H1 (cell line): ENCODE measurements at regions not wholly inside any gene's neighbourhood (a gene's known extent, or its start where the extent isn't known, plus 50 kb on each side); places are given as distances from the start of the nearest gene placed in this dataset.

Experiments
- CTCF ChIA-PET: fragments of 300-600 bp; sonication (Branson Sonifier 250); formaldehyde crosslinking; loops from one replicate; lab custom pipeline; 2021; ENCODE audit not compliant: partially characterized antibody; lab: Charles Lee
- POLR2A ChIA-PET: fragments of 300-600 bp; sonication (Branson Sonifier 250); formaldehyde crosslinking; loops from one replicate; lab custom pipeline; 2021; ENCODE audit warnings: inconsistent platforms; ENCODE audit not compliant: partially characterized antibody; lab: Charles Lee
- DNase-seq, 2 experiments: peaks; one replicate each; pipeline versions ENCODE4 v3.0.0 to v3.0.0-alpha.2; 2010 to 2022; ENCODE audit warnings: low spot score in 2 of 2, low read depth in 1 of 2, mixed read lengths in 1 of 2
- FAIRE-seq: peaks from 2 replicates; lab custom pipeline; 2011; peaks lifted over from hg19 to GRCh38; lab: Jason Lieb, UNC
- H2AFZ ChIP-seq: 2 replicates; pipeline ENCODE4 v1.8.1; 2012; ENCODE audit warnings: low read length, inconsistent platforms
- H2AK5ac ChIP-seq: 2 replicates; pipeline ENCODE4 v1.6.1; 2013; ENCODE audit warnings: low read depth, low read length
- H2BK120ac ChIP-seq: replicated peaks from 2 replicates; pipeline ENCODE3; 2013; ENCODE audit warnings: low read depth, low read length, inconsistent platforms
- H2BK12ac ChIP-seq: 2 replicates; pipeline ENCODE4 v1.6.1; 2013; ENCODE audit warnings: low read depth, low read length
- H2BK15ac ChIP-seq: 2 replicates; pipeline ENCODE4 v1.6.1; 2013; ENCODE audit warnings: low read length
- H2BK20ac ChIP-seq: 2 replicates; pipeline ENCODE4 v1.6.1; 2013; ENCODE audit warnings: low read length
- H2BK5ac ChIP-seq: 2 replicates; pipeline ENCODE4 v1.6.1; 2013; ENCODE audit warnings: low read depth, low read length
- H3K14ac ChIP-seq: 2 replicates; pipeline ENCODE4 v1.6.1; 2013; ENCODE audit warnings: inconsistent platforms; ENCODE audit not compliant: insufficient read length
- H3K18ac ChIP-seq: 2 replicates; pipeline ENCODE4 v1.6.1; 2013; ENCODE audit warnings: low read length; ENCODE audit errors: extremely low read depth
- H3K23ac ChIP-seq: 2 replicates; pipeline ENCODE4 v1.6.1; 2013; ENCODE audit warnings: inconsistent platforms; ENCODE audit not compliant: insufficient read length
- H3K23me2 ChIP-seq: 2 replicates; pipeline ENCODE4 v1.6.1; 2013; ENCODE audit warnings: low read depth, low read length
- H3K27ac ChIP-seq: 2 replicates; pipeline ENCODE4 v1.6.1; 2011; ENCODE audit warnings: low read depth, low read length, inconsistent platforms
- H3K27me3 ChIP-seq, 4 experiments: replicated peaks in 1 of 4; 1 replicate in 1 of 4; 2 replicates in 3 of 4; pipeline versions ENCODE4 v1.6.1 to v1.8.1; 2011 to 2013; ENCODE audit warnings: low read length in 3 of 4, mild to moderate bottlenecking in 3 of 4, inconsistent platforms in 2 of 4, mixed read lengths in 2 of 4, moderate library complexity in 1 of 4; ENCODE audit not compliant: control insufficient read depth in 3 of 4, insufficient read depth in 3 of 4; ENCODE audit errors: extremely low read depth in 1 of 4
- H3K36me3 ChIP-seq, 4 experiments: 2 replicates each; pipeline versions ENCODE4 v1.6.1 to v1.8.1; 2011 to 2013; ENCODE audit warnings: mild to moderate bottlenecking in 4 of 4, low read length in 3 of 4, moderate library complexity in 2 of 4, control low read depth in 1 of 4, inconsistent platforms in 1 of 4; ENCODE audit not compliant: insufficient read depth in 4 of 4, control insufficient read depth in 2 of 4
- H3K4ac ChIP-seq: replicated peaks from 2 replicates; pipeline ENCODE3; 2013; ENCODE audit warnings: low read length, low read depth, mixed read lengths, inconsistent platforms; ENCODE audit not compliant: insufficient read length
- H3K4me1 ChIP-seq, 4 experiments: replicated peaks in 1 of 4; 1 replicate in 1 of 4; 2 replicates in 3 of 4; pipeline versions ENCODE4 v1.6.1 to v1.8.1; 2011 to 2013; ENCODE audit warnings: low read length in 3 of 4, inconsistent platforms in 2 of 4, mixed read lengths in 1 of 4; ENCODE audit not compliant: insufficient read depth in 4 of 4, control insufficient read depth in 3 of 4
- H3K4me2 ChIP-seq, 2 experiments: 2 replicates each; pipeline versions ENCODE4 v1.6.1 to v1.8.1; 2011 to 2013; ENCODE audit warnings: low read depth in 2 of 2, low read length in 2 of 2, control low read depth in 1 of 2, inconsistent platforms in 1 of 2, mild to moderate bottlenecking in 1 of 2; ENCODE audit not compliant: insufficient read depth in 1 of 2
- H3K4me3 ChIP-seq, 4 experiments: fragments of 200-600, 300-600 bp in 1 of 4; sonication (generic), shearing (Covaris generic), sonication (Bioruptor Twin) in 1 of 4; 2 replicates each; pipeline versions ENCODE4 v1.5.1 to v1.8.1; 2011 to 2016; ENCODE audit warnings: low read length in 4 of 4, low read depth in 3 of 4, control low read depth in 2 of 4, inconsistent platforms in 2 of 4, mild to moderate bottlenecking in 2 of 4, mixed read lengths in 1 of 4, moderate library complexity in 1 of 4; ENCODE audit not compliant: insufficient read depth in 2 of 4; ENCODE audit errors: extremely low read depth in 1 of 4
- H3K56ac ChIP-seq: replicated peaks from 2 replicates; pipeline ENCODE3; 2013; ENCODE audit warnings: low read depth, mild to moderate bottlenecking, mixed read lengths, low read length, inconsistent platforms; ENCODE audit not compliant: insufficient read length
- H3K79me1 ChIP-seq: 2 replicates; pipeline ENCODE4 v1.6.1; 2013; ENCODE audit warnings: low read depth, low read length, control low read depth
- H3K79me2 ChIP-seq, 2 experiments: 2 replicates each; pipeline versions ENCODE4 v1.6.1 to v1.8.1; 2012 to 2013; ENCODE audit warnings: low read length in 2 of 2, mild to moderate bottlenecking in 2 of 2, inconsistent platforms in 1 of 2; ENCODE audit not compliant: insufficient read depth in 2 of 2, control insufficient read depth in 1 of 2
- H3K9ac ChIP-seq, 4 experiments: replicated peaks in 1 of 4; 1 replicate in 1 of 4; 2 replicates in 3 of 4; pipeline versions ENCODE4 v1.6.1 to v1.8.1; 2011 to 2013; ENCODE audit warnings: low read depth in 3 of 4, low read length in 3 of 4, control low read depth in 2 of 4, mild to moderate bottlenecking in 2 of 4, moderate library complexity in 2 of 4, inconsistent platforms in 1 of 4; ENCODE audit errors: extremely low read depth in 1 of 4
- H3K9me3 ChIP-seq, 2 experiments: 2 replicates each; pipeline versions ENCODE4 v1.6.1 to v1.8.1; 2012 to 2013; ENCODE audit warnings: mild to moderate bottlenecking in 2 of 2, moderate library complexity in 2 of 2, control low read depth in 1 of 2, inconsistent platforms in 1 of 2, low read depth in 1 of 2, low read length in 1 of 2, mixed read lengths in 1 of 2; ENCODE audit not compliant: insufficient read depth in 2 of 2
- H4K20me1 ChIP-seq, 2 experiments: replicated peaks in 1 of 2; 2 replicates each; pipeline versions ENCODE3 to v1.8.1; 2011 to 2013; ENCODE audit warnings: inconsistent platforms in 2 of 2, low read length in 2 of 2, mild to moderate bottlenecking in 1 of 2; ENCODE audit not compliant: insufficient read depth in 2 of 2, control insufficient read depth in 1 of 2
- H4K5ac ChIP-seq: 2 replicates; pipeline ENCODE4 v1.6.1; 2013; ENCODE audit warnings: low read length, low read depth, mixed read lengths, inconsistent platforms; ENCODE audit not compliant: insufficient read length
- H4K8ac ChIP-seq: 2 replicates; pipeline ENCODE4 v1.8.0; 2013; ENCODE audit warnings: mild to moderate bottlenecking, moderate library complexity, low read length, inconsistent platforms; ENCODE audit not compliant: insufficient read depth; ENCODE audit errors: extremely low read depth
- H4K91ac ChIP-seq: replicated peaks from 2 replicates; pipeline ENCODE3; 2013; ENCODE audit warnings: low read length, mixed read lengths, inconsistent platforms; ENCODE audit not compliant: insufficient read length
- CBX5 ChIP-seq: fragments of 300-800, 300-1000 bp; sonication (generic); IDR thresholded peaks from 2 replicates; pipeline ENCODE4 v1.7.1; 2016; ENCODE audit warnings: antibody characterized with exemption, low read length, low read depth
- CHD1 ChIP-seq: IDR thresholded peaks from 2 replicates; pipeline ENCODE4 v1.6.1; 2012; ENCODE audit warnings: low read depth, low read length, improper control_type of control experiment
- CHD2 ChIP-seq: IDR thresholded peaks from 2 replicates; pipeline ENCODE4 v1.6.1; 2012; ENCODE audit warnings: low read length, improper control_type of control experiment
- CTBP2 ChIP-seq: IDR thresholded peaks from 2 replicates; pipeline ENCODE4 v1.7.0; 2011; ENCODE audit warnings: borderline replicate concordance, mild to moderate bottlenecking, moderate library complexity, mixed read lengths, low read length; ENCODE audit not compliant: insufficient read depth, insufficient read length
- GABPA ChIP-seq: IDR thresholded peaks from 2 replicates; pipeline ENCODE4 v1.6.1; 2011; ENCODE audit warnings: mild to moderate bottlenecking, low read length, moderate library complexity, borderline replicate concordance; ENCODE audit not compliant: insufficient read depth
- NANOG ChIP-seq: IDR thresholded peaks from 2 replicates; pipeline ENCODE4 v1.6.1; 2011; ENCODE audit warnings: low read length, low read depth, mild to moderate bottlenecking, inconsistent platforms; ENCODE audit not compliant: insufficient read depth, poor library complexity, severe bottlenecking
- NRF1 ChIP-seq: IDR thresholded peaks from 2 replicates; pipeline ENCODE4 v1.6.1; 2011; ENCODE audit warnings: mild to moderate bottlenecking, low read depth, low read length, improper control_type of control experiment
- POU5F1 ChIP-seq: IDR thresholded peaks from 2 replicates; pipeline ENCODE4 v1.6.1; 2011; ENCODE audit warnings: low read depth, mild to moderate bottlenecking, low read length, moderate library complexity
- SRF ChIP-seq: IDR thresholded peaks from 2 replicates; pipeline ENCODE4 v1.6.1; 2011; ENCODE audit warnings: mild to moderate bottlenecking, low read depth, low read length, moderate library complexity
- TAF7 ChIP-seq: optimal IDR thresholded peaks from 2 replicates; pipeline ENCODE3; 2011; ENCODE audit warnings: low read depth, mild to moderate bottlenecking, inconsistent platforms, low read length, moderate library complexity, borderline replicate concordance
- TBP ChIP-seq: IDR thresholded peaks from 2 replicates; pipeline ENCODE4 v1.6.1; 2011; ENCODE audit warnings: low read depth, low read length, improper control_type of control experiment
- TEAD4 ChIP-seq: IDR thresholded peaks from 2 replicates; pipeline ENCODE4 v1.6.1; 2012; ENCODE audit warnings: low read depth, low read length, inconsistent platforms, mixed read lengths
- WGBS, 2 experiments: shearing (Covaris generic) in 1 of 2; methylation state at CpG; one replicate each; pipeline versions ENCODE4 v1.1.6 to v1.1.7; 2013 to 2015; ENCODE audit warnings: low lambda C conversion rate in 2 of 2, mixed read lengths in 2 of 2, inconsistent platforms in 1 of 2, low coverage in 1 of 2, missing lambda C conversion rate in 1 of 2; ENCODE audit not compliant: insufficient replicate concordance in 2 of 2, insufficient coverage in 1 of 2, insufficient read length in 1 of 2; ENCODE audit errors: extremely low coverage in 1 of 2, missing lambda C conversion rate in 1 of 2; 5-methylcytosine and 5-hydroxymethylcytosine counted together
- TF ChIP-seq, protein P1 (sequence below): IDR thresholded peaks from 2 replicates; pipeline ENCODE4 v1.6.1; 2012; ENCODE audit warnings: inconsistent platforms

- POLR2A ChIA-PET = no interaction called here
- FAIRE-seq (no peak), DNase-seq (no peak)
- H3K23me2 ChIP-seq = no peaks in the 10 kb centered on the region
- H3K9me3 ChIP-seq = no peaks in the 10 kb centered on the region
- H2AFZ ChIP-seq = no peak overlapping the region
- no peak overlapping the region for H3K23ac ChIP-seq
- H4K5ac ChIP-seq = no peak overlapping the region
- no peak overlapping the region for H3K27ac ChIP-seq
- H3K4me2 ChIP-seq = no peak overlapping the region
- no peak overlapping the region for H4K91ac ChIP-seq
- H4K20me1 ChIP-seq = no peaks in the 10 kb centered on the region
- H4K8ac ChIP-seq = no peak overlapping the region
- no peak overlapping the region for H3K18ac ChIP-seq
- H3K4ac ChIP-seq = no peak overlapping the region
- no peaks in the 10 kb centered on the region for H3K79me1 ChIP-seq
- H3K14ac ChIP-seq = no peak overlapping the region
- no peak overlapping the region for H3K56ac ChIP-seq
- no peaks in the 10 kb centered on the region for H3K36me3 ChIP-seq
- no peak overlapping the region for H2BK5ac ChIP-seq
- CTCF ChIA-PET = interaction anchor here (1.0 to 1.5 kb wide), 2 partner anchors 15 to 24 kb away, joined by 3 to 4 read pairs; no protein-coding TSS in a partner anchor
- no peak overlapping the region for H3K9ac ChIP-seq
- H2BK120ac ChIP-seq = no peak overlapping the region
- no peak overlapping the region for H2AK5ac ChIP-seq
- H3K4me1 ChIP-seq = no peaks in the 10 kb centered on the region
- no peak overlapping the region for H2BK20ac ChIP-seq
- no peak overlapping the region for H2BK12ac ChIP-seq
- no peaks in the 10 kb centered on the region for H3K79me2 ChIP-seq
- H2BK15ac ChIP-seq = no peak overlapping the region
- no peak overlapping the region for H3K4me3 ChIP-seq
- WGBS, 2 experiments = 81% methylated on average over 7 of the region's 7 CpGs; no CpG with 5 or more reads in 1 of the 2 experiments
- no peaks in the 10 kb centered on the region for H3K27me3 ChIP-seq
- TF ChIP-seq NRF1 (no peak), CHD1 (no peak), SRF (no peak), GABPA (no peak), TBP (no peak), CHD2 (no peak), TAF7 (no peak), CTBP2 (no peak), NANOG (no peak), CBX5 (no peak), POU5F1 (no peak), TEAD4 (no peak)
- TF ChIP-seq, protein P1, sequence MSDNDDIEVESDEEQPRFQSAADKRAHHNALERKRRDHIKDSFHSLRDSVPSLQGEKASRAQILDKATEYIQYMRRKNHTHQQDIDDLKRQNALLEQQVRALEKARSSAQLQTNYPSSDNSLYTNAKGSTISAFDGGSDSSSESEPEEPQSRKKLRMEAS = no peak
Observed at GRCh38 chr1:208628022-208628914, 384.1 kb upstream of the PLXNA2 start.
